22Rv1 (cell line): ENCODE measurements at regions not wholly inside any gene's neighbourhood (a gene's known extent, or its start where the extent isn't known, plus 50 kb on each side); places are given as distances from the start of the nearest gene placed in this dataset.

Source experiments
- CTCF ChIP-seq: fragments of 450-650 bp; IDR thresholded peaks from 2 replicates; pipeline ENCODE4 v1.5.1; 2017; ENCODE audit warnings: mild to moderate bottlenecking
- ZFX ChIP-seq: fragments of 450-650 bp; IDR thresholded peaks from 2 replicates; pipeline ENCODE4 v1.6.1; 2017; ENCODE audit warnings: antibody characterized with exemption, borderline replicate concordance

- TF ChIP-seq CTCF (no peak), ZFX (no peak)
Observed at GRCh38 chr3:167110901-167111300, 269.2 kb downstream of the ZBBX start.
